ENCODE measurements at regions not wholly inside any gene's neighbourhood (a gene's known extent, or its start where the extent isn't known, plus 50 kb on each side); places are given as distances from the start of the nearest gene placed in this dataset.

DNA sequence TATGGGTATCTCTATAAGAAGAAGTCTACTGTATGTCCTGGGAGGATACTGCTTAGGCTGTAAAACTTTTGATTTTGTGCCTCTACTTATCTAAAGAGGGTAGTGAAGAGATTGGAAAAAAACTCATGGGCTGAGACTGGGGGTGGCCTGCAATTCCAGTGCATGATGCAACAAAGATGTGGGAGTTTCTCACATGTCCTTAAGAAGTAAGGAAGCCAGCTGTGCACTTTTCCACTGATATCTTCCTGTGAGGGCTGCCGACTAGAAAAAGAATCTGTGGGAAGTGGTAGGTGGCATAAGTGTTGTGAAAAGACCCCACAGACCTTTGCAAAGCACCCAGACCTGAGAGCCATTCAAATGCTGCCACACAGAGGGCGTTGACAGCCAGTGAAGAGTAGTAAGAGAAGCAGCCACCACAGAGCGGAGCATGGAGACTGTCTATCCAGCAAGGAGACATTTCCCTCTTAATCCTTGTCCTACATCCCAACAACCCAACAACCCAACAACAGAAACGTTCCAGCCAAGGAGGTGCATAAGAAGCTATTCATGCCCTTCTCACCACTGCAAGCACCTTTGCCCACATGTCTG lies 65.1 kb downstream of the PFDN4 start:
- ChIA-PET CTCF (no interaction called here), POLR2A (no interaction called here)
- no peak overlapping the region for H3K27ac Mint-ChIP-seq

GRCh38 chr20:54275359-54276111 lies 67.6 kb downstream of the PFDN4 start:
- CTCF ChIA-PET: no interaction called here

More for the DNA sequence above, 65.1 kb downstream of the PFDN4 start:
- Mint-ChIP-seq H3K4me3 (no peak overlapping the region), H3K9me3 (no peaks in the 10 kb centered on the region), H3K4me1 (no peaks in the 10 kb centered on the region), H3K27me3 (peaks cover 2% of the 10 kb centered on the region), H3K36me3 (ENCODE audit: low read depth) (no peaks in the 10 kb centered on the region)
- DNase-seq: no peak

DNA sequence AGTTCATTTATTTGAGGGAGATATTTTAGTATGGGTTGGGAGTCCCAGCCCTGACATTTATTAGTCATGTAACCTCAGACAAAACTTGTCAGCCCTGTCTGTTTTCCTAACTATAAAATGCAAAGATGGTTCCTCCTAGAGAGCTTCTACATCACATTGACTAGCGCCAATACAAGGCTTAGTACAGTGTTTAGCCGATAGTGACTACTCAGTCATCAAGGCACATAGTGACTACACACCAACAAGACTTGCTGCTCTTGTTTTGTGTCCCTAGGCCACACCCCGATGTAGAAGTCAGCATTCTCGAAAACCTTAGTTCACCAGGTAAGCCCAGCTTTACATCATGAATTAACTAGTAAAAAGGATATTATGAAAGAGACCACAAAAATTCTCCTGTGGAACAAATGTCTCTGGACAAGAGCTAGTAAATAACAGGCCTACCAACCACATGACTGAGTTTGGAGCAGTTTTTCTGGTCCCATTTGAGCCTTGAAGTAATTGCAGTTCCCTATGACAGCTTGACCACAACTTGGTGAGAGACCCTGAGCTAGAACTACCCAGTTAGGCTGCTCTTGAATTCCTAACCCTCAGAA lies 68.8 kb downstream of the PFDN4 start:
- H3K4me1 Mint-ChIP-seq: no peaks in the 10 kb centered on the region
- no peaks in the 10 kb centered on the region for H3K9me3 Mint-ChIP-seq
- peaks cover 2% of the 10 kb centered on the region for H3K27me3 Mint-ChIP-seq
- no peaks in the 10 kb centered on the region for H3K36me3 Mint-ChIP-seq (ENCODE audit: low read depth)
- ChIA-PET CTCF (no interaction called here), POLR2A (no interaction called here)
- no peak for DNase-seq
- no peak overlapping the region for H3K4me3 Mint-ChIP-seq
- no peak overlapping the region for H3K27ac Mint-ChIP-seq

More at GRCh38 chr20:54275359-54276111, 67.6 kb downstream of the PFDN4 start:
- no peak for DNase-seq
- Mint-ChIP-seq H3K27me3 (peaks cover 2% of the 10 kb centered on the region), H3K27ac (no peak overlapping the region), H3K9me3 (no peaks in the 10 kb centered on the region), H3K4me3 (no peak overlapping the region), H3K4me1 (no peaks in the 10 kb centered on the region), H3K36me3 (ENCODE audit: low read depth) (no peaks in the 10 kb centered on the region)
- POLR2A ChIA-PET: no interaction called here

DNA sequence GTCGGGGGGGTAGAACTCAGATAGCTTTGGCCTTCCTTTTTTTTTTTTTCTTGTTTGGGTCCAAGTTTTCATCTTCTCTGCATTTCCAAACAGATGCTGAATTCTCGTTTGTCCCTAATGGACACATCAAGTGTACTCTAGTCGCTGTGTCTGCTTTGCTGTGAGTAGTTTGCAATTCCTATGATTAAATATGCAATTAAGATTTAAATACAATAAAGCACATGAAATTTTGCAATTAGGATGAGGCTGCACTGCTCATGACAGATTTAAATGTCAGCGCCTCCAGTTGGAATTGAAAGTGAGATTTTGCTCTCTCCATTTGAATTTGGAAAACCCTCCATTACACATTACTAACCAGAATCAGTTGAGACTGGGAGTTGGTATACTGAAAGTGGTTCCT lies 70.4 kb downstream of the PFDN4 start:
- Mint-ChIP-seq H3K9me3 (no peaks in the 10 kb centered on the region), H3K4me3 (no peak overlapping the region), H3K27ac (no peak overlapping the region), H3K4me1 (no peaks in the 10 kb centered on the region), H3K27me3 (peaks cover 2% of the 10 kb centered on the region), H3K36me3 (ENCODE audit: low read depth) (no peaks in the 10 kb centered on the region)
- DNase-seq: no peak
- ChIA-PET POLR2A (no interaction called here), CTCF (no interaction called here)

- H3K36me3 Mint-ChIP-seq (ENCODE audit: low read depth): no peaks in the 10 kb centered on the region
- no peaks in the 10 kb centered on the region for H3K27me3 Mint-ChIP-seq
- no peak overlapping the region for H3K4me3 Mint-ChIP-seq
- H3K27ac Mint-ChIP-seq: no peak overlapping the region
- no peaks in the 10 kb centered on the region for H3K9me3 Mint-ChIP-seq
- ChIA-PET POLR2A (no interaction called here), CTCF (no interaction called here)
- DNase-seq: no peak
- H3K4me1 Mint-ChIP-seq: peaks cover 8% of the 10 kb centered on the region
These were observed 74.7 kb downstream of the PFDN4 start for GRCh38 chr20:54282625-54283024.

DNA sequence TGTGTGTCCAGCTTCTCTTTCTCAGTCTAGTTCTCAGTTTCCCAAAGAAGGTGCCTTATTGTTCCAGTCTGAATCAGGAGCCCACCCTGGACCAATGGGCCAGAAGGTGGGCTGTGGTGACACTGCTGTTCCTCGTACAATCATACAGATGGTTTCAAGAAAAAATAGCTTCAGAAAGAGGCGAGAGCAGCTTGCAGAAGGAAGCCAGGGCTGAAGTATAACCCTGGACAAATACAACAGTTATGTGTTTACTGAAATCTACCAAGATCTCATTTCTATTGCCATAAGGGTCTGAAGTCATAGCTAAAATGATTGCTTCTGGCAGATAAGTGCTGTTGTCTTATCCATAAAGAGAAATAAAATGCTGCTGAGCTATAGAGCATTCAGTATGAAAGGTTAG lies 75.4 kb downstream of the PFDN4 start:
- Mint-ChIP-seq H3K27me3 (no peaks in the 10 kb centered on the region), H3K4me1 (peaks cover 8% of the 10 kb centered on the region), H3K4me3 (no peak overlapping the region), H3K27ac (no peak overlapping the region), H3K36me3 (ENCODE audit: low read depth) (no peaks in the 10 kb centered on the region), H3K9me3 (no peaks in the 10 kb centered on the region)
- DNase-seq: no peak
- POLR2A ChIA-PET: interaction anchor here (1.1 kb wide), 1 partner anchor 95 kb away, joined by 3 read pairs; no protein-coding TSS in a partner anchor
- CTCF ChIA-PET: no interaction called here

DNA sequence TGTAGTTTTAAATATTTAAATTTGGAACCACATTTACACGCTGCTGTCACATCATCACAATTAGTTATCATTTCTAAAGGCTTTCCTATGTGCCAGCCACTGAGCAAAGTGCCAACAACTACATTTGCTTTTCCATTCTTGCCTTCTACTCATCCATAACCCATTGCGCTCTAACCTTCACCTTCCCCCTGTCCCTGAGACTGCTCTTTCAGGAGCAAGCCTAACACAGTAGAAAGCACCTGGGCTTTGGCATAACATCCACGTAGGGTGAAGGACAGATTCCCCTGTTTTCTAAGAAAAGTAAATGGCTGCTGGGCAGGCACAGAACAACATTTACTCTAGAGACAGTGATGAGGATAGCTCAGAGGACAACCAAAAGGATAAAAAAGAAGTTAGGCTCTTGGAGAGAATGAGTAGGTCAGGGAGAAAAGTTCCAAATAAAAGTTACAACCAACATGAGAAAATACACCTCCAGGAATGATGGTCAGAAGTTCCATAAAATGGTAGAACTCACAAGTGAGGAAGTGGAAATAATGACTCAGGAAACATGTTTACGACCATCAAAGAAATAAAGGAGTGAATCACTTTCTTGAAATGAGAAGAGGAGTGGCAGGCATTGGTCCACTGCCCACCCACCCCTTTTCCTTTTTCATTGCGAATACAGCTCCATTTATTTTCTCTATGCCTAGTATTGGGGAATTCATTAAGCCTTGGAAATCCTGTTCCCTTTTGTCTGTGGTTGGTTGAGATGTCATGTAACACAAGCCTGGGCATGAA lies 77.2 kb downstream of the PFDN4 start:
- no peak for DNase-seq
- peaks cover 8% of the 10 kb centered on the region for H3K4me1 Mint-ChIP-seq
- no peaks in the 10 kb centered on the region for H3K36me3 Mint-ChIP-seq (ENCODE audit: low read depth)
- CTCF ChIA-PET: no interaction called here
- H3K9me3 Mint-ChIP-seq: no peaks in the 10 kb centered on the region
- POLR2A ChIA-PET: no interaction called here
- H3K27me3 Mint-ChIP-seq: no peaks in the 10 kb centered on the region
- no peak overlapping the region for H3K27ac Mint-ChIP-seq
- no peak overlapping the region for H3K4me3 Mint-ChIP-seq

- Mint-ChIP-seq H3K9me3 (no peaks in the 10 kb centered on the region), H3K27me3 (no peaks in the 10 kb centered on the region), H3K4me3 (no peak overlapping the region), H3K27ac (no peak overlapping the region), H3K36me3 (ENCODE audit: low read depth) (no peaks in the 10 kb centered on the region), H3K4me1 (peaks cover 2% of the 10 kb centered on the region)
- DNase-seq: no peak
- ChIA-PET POLR2A (no interaction called here), CTCF (no interaction called here)
These were observed 82.7 kb downstream of the PFDN4 start for GRCh38 chr20:54290636-54291035.

- Mint-ChIP-seq H3K27me3 (no peaks in the 10 kb centered on the region), H3K36me3 (ENCODE audit: low read depth) (no peaks in the 10 kb centered on the region), H3K4me1 (no peaks in the 10 kb centered on the region), H3K4me3 (no peak overlapping the region), H3K27ac (no peak overlapping the region), H3K9me3 (no peaks in the 10 kb centered on the region)
- DNase-seq: no peak
- CTCF ChIA-PET: no interaction called here
- POLR2A ChIA-PET: no interaction called here
These were observed 83.6 kb downstream of the PFDN4 start for GRCh38 chr20:54291339-54292010.

GRCh38 chr20:54292185-54292584 lies 84.3 kb downstream of the PFDN4 start:
- H3K9me3 Mint-ChIP-seq: no peaks in the 10 kb centered on the region
- ChIA-PET POLR2A (no interaction called here), CTCF (no interaction called here)
- H3K4me1 Mint-ChIP-seq: no peaks in the 10 kb centered on the region
- H3K27me3 Mint-ChIP-seq: no peaks in the 10 kb centered on the region
- no peak for DNase-seq
- H3K36me3 Mint-ChIP-seq (ENCODE audit: low read depth): no peaks in the 10 kb centered on the region
- no peak overlapping the region for H3K4me3 Mint-ChIP-seq
- no peak overlapping the region for H3K27ac Mint-ChIP-seq

GRCh38 chr20:54293526-54293925 lies 85.6 kb downstream of the PFDN4 start:
- H3K27ac Mint-ChIP-seq: no peak overlapping the region
- CTCF ChIA-PET: no interaction called here
- no peaks in the 10 kb centered on the region for H3K4me1 Mint-ChIP-seq
- no peaks in the 10 kb centered on the region for H3K27me3 Mint-ChIP-seq
- H3K4me3 Mint-ChIP-seq: no peak overlapping the region
- DNase-seq: no peak
- no peaks in the 10 kb centered on the region for H3K9me3 Mint-ChIP-seq
- POLR2A ChIA-PET: no interaction called here
- H3K36me3 Mint-ChIP-seq (ENCODE audit: low read depth): no peaks in the 10 kb centered on the region

- no peak for DNase-seq
- H3K4me3 Mint-ChIP-seq: no peak overlapping the region
- ChIA-PET CTCF (no interaction called here), POLR2A (no interaction called here)
- no peak overlapping the region for H3K27ac Mint-ChIP-seq
- no peaks in the 10 kb centered on the region for H3K9me3 Mint-ChIP-seq
- no peaks in the 10 kb centered on the region for H3K4me1 Mint-ChIP-seq
- no peaks in the 10 kb centered on the region for H3K36me3 Mint-ChIP-seq (ENCODE audit: low read depth)
- no peaks in the 10 kb centered on the region for H3K27me3 Mint-ChIP-seq
These were observed 86.2 kb downstream of the PFDN4 start for GRCh38 chr20:54294094-54294493.

DNA sequence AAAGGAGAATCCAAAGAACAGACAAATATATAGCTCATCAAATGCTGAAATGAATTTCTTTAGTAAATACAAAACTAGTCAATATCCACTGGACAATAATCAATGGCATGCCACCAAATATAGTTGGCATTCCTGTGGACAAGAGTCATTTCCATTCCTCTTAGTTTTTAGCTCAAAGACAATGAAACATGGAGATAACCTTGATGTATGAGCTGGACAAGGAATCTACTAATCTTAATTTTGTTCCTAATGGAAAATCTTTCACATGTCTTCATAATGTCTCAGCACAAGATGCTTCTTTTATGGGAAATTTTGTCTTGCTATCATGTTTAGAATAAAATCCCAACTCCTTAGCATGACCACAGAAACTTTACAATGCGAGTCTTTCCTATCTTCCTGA lies 87.8 kb downstream of the PFDN4 start:
- ChIA-PET CTCF (no interaction called here), POLR2A (no interaction called here)
- no peak overlapping the region for H3K27ac Mint-ChIP-seq
- no peak for DNase-seq
- H3K4me1 Mint-ChIP-seq: no peaks in the 10 kb centered on the region
- H3K27me3 Mint-ChIP-seq: peaks cover 4% of the 10 kb centered on the region
- H3K36me3 Mint-ChIP-seq (ENCODE audit: low read depth): no peaks in the 10 kb centered on the region
- no peak overlapping the region for H3K4me3 Mint-ChIP-seq
- no peaks in the 10 kb centered on the region for H3K9me3 Mint-ChIP-seq

Data from activated CD4-positive, alpha-beta memory T cell treated with anti-CD3 and anti-CD28 coated beads, Interleukin-2, amount 10 ng/mL, durations not matched to agents 7 days and 5 days (primary cell).